COLO668 (cell line): ENCODE measurements at regions not wholly inside any gene's neighbourhood (a gene's known extent, or its start where the extent isn't known, plus 50 kb on each side); places are given as distances from the start of the nearest gene placed in this dataset.

Experiments
- DNase-seq: peaks from one replicate; lab custom pipeline; 2025; ENCODE audit not compliant: unreplicated experiment; lab: John Stamatoyannopoulos, UW

- no peak for DNase-seq
Measured at GRCh38 chr5:114660791-114661190, 298.9 kb downstream of the KCNN2 start.

DNA sequence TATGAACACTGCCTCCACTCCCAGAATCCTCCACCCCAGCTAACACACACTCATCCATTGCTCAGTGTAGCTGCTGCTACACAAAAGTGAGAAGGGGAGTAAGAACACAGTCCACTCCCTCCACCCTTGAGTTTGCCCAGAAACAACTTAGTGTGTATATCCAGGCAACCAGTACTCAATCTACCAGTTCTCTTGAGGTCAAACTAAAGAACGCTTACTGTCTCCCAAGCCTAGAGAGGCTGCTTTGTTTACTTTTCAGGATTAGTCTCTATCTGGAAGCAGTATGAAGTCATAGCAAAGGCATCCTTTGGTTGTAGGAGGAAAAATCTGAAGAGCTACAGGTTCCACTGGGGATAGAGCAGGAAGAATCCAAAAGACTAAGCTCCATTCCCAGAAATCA, 296.3 kb downstream of the KCNN2 start:
- no peak for DNase-seq

DNA sequence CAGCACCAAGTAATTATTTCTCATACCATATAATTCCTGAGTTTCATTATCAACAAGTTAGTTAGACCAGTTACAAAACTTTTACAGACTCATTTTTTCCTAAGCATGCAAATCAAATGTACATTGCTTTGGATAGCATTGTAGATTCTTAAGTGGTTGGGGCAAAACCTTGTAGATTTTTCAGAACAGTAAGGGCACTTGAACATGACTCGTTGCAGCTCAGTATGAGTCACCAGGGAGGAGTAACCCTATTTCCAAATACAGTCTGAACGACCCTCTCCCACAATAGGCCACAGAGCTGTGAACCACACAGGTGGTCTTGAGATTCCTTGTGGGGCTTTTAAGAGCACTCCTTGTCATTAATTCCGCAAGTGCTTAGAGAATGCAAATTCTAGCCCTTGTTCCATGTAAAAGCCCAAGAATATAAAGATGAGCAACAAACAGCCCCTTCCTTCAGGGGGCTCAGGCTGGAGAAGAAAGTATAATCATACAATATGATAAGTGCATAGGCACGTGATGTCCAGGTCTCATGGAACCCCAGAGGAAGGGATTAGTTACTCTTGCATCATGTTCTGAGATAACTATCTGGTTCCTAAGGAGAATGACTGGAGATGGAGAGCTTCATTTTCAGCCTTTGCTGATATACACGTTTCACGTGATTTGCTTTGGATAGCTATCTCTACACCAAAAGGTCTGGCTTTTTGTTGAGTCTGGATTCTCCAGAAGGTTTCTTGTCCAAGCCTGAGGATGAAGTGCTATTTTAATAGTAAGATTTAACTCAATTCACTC, 295.7 kb downstream of the KCNN2 start:
- DNase-seq, result no peak

DNA sequence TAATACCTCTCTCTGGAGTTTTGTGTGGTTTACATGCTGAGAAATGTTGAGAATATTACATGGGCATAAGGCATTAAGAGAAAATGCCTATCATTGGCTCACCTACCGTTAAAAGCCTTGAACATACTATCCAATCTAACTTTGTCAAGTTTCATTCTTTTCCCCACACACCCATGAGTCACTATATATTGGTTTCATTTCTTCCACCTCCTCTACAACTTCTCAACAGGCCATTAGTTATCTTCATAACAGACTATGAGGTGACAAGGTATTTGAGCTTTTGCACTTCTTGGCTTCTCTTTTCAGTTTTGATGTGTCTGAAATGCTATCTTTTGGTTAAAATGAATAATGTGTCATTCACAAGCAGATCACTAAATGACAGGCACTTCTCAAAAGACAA, 288.0 kb downstream of the KCNN2 start:
- no peak for DNase-seq

- DNase-seq, result no peak
Measured at GRCh38 chr5:114648940-114649339, 287.1 kb downstream of the KCNN2 start.

GRCh38 chr5:114644576-114644975, 282.7 kb downstream of the KCNN2 start:
- no peak for DNase-seq

DNA sequence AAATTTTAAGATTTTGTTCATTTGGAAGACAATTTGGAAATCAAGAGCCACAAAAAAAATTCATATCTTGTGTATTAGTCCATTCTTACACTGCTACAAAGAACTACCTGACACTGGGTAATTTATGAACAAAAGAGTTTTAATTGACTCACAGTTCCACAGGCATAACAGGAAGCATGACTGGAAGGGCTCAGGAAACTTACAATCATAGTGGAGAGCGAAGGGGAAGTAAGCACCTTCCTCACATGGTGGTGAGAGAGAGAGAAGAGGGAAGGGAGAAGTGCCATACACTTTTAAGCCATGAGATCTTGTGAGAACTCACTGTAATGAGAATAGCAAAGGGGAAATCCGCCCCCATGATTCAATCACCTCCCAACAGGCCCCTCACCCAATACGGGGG, 274.4 kb downstream of the KCNN2 start:
- no peak for DNase-seq

DNA sequence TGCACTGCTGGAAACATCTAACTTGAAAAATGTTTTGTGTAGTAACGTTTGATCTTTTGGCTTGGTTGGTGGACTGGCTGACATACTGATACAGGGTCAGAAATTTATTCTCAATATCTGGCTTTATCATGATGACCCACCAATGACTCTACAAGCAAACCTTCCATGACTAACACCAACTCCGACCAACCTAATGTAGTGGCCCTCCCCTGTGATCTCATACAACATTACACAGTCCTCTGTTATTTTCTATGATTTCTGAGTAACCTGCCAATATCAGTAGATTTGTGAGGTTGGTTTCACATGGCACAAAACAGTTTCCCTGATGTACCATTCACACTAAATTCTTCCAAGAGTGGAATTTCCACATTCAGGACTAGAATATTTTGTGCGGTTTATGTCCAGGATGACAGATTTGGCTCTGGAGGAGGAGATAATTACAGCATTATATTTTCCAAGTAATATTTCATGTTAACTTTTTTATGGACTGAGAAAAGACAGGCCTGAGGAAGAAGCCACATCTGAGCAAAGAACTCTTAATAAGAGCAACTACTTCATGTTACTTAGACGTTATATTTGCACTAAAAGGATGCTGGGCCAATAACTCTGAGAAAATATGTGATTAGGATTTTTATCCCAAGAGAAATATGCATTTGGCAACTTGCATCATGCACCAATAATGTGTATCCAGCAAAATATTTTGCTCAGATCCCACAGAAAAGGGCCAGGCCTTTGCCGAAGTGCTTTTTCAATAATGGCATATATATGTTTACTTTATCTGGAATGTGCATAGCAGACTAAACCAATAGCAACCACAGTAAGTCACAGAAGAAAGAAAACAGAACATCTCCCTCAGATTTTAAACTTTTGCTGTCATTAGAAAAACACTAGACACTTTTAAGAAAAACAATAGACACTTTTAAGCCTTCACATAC, 273.4 kb downstream of the KCNN2 start:
- DNase-seq, result no peak

- no peak for DNase-seq
Measured at GRCh38 chr5:114634517-114634916, 272.6 kb downstream of the KCNN2 start.

GRCh38 chr5:114612406-114612805, 250.5 kb downstream of the KCNN2 start:
- no peak for DNase-seq

DNA sequence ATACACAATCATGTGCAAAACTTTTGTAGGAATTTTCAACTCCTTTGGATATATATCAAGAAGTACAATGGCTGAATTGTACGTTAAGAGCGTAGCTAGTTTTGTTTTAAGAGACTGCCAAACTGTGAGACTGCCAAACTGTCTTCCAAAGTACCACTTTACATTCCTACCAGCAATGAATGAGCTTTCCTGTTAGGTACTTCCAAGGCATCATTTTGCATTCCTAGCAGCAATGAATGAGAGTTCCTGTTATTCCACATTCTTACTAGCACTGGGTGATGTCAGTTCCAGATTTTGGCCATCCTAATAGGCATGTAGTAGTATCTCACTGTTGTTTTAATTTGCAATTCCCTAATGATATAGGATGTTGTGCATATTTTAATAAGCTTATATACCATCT, 219.3 kb downstream of the KCNN2 start:
- no peak for DNase-seq

DNA sequence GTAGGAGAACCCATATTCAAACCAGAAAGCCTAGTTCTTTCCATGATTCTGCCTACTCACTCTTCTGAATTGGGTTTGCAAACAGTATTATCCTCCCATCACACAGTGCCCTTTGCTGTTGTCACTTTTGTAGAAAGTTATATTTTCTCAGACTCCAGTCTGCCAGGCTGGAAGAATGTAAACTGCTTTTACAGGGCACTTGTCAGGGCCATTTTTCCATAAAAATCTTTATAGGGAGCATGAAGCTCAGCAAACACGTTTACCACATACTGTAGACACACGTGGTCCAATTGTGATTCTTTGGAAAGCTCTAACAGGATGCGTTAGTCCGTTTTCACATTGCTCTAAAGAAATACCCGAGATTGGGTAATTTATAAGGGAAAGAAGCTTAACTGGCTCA, 204.0 kb downstream of the KCNN2 start:
- DNase-seq, result no peak

- DNase-seq, result no peak
Measured at GRCh38 chr5:114565139-114565538, 203.3 kb downstream of the KCNN2 start.

- DNase-seq, result no peak
Measured at GRCh38 chr5:114561415-114561814, 199.5 kb downstream of the KCNN2 start.
